GM23248 (cell line): ENCODE measurements at regions not wholly inside any gene's neighbourhood (a gene's known extent, or its start where the extent isn't known, plus 50 kb on each side); places are given as distances from the start of the nearest gene placed in this dataset.

Experiments
- EZH2 ChIP-seq: fragments of 200-600 bp; sonication (generic); IDR thresholded peaks from 2 replicates; pipeline ENCODE4 v1.6.1; 2018; ENCODE audit warnings: antibody characterized with exemption, mild to moderate bottlenecking; ENCODE audit not compliant: insufficient read depth, poor library complexity, severe bottlenecking
- EZH2phosphoT487 ChIP-seq: fragments of 200-600 bp; sonication (generic); IDR thresholded peaks from 2 replicates; pipeline ENCODE4 v1.6.1; 2018; ENCODE audit warnings: antibody characterized with exemption, moderate library complexity, mild to moderate bottlenecking, low read depth; ENCODE audit not compliant: insufficient read depth

DNA sequence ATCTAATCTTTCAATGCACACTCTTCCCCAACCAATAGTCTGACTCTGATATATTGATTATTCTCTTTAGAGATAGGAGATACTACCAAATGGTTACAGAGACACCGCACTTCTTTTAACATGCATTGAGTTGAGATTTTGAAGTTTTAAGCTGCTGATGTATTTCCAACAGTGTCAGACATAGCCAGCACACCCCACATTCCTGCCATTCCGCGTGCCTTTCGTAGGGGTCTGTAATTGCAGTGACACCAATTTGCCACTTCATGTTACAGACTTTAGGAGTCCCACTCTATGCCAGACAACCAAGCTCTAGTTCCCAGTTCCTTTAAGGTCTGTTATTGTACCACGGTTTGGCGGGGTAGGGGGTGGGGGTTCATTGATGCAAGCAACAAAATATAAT lies 618.2 kb upstream of the FRG1 start:
- TF ChIP-seq EZH2phosphoT487 (no peak), EZH2 (no peak)
